NCI-H345 treated with DMSO at 0.1 percent for 48 hours (cell line): ENCODE measurements at regions not wholly inside any gene's neighbourhood (a gene's known extent, or its start where the extent isn't known, plus 50 kb on each side); places are given as distances from the start of the nearest gene placed in this dataset.

Experiments used
- DNase-seq: peaks from one replicate; lab custom pipeline; 2025; ENCODE audit not compliant: unreplicated experiment; lab: John Stamatoyannopoulos, UW

DNA sequence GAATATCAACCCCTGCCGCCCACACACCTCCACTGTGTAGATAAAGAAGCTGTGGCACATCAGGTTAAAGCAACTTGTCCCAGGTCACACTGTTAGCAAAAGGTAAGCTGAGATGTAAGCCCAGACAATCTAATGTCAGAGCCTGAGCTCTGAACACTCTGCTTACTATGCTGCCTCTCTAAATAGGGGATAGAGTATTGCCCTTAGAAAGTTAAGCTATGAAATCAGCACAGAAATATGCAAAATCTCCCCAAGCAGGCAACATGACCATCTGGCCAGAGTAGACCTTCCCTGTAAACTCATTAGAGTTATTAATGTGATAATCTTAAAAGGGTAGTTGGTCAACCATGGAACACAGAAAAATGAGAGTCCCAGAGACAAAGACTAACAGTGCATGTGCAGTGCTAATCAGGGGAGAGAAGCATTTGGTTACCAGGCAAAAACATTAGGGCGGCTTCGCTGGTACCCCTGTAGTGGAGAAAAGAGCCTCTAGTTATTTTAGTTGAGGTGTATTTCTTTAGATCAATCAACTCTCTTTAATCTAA lies 171.0 kb downstream of the BTG1 start:
- DNase-seq: no peak

DNA sequence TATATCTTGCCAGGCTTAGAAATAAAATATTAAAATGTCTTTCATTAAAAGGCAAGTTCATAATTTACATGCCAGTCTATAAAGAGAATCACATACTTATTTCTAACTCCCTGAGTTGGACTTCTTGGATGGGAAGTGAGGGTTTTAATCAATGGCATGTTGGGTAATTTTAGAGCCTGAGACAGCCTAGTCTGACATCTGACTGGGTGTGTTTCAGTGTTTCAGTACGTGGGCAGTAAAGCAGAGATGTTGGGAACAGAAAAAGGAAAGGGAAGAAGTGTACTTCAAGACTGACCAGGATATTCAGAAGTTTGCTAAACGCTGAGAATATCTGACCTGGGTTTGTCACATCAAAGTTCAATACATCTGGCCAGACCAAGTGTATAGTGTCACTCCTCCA lies 171.8 kb downstream of the BTG1 start:
- DNase-seq: no peak

DNA sequence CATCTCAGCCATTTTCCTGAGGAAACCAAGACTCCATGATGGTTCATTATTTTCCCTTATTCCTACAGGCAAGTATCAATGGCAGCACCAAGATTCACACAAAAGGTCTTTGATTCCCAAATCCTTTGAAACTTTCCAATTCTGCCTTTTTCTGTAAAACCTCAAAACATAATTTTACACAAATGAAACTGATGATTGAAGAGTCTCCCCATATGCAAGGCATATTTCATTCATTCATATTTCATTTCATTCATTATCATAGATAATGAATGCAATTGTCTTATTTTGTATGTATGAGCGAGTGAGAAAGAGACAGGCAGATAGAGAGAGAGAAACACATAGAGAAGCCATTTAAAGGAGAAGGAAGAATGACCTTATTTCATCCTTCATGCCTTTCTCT lies 172.8 kb downstream of the BTG1 start:
- no peak for DNase-seq

DNA sequence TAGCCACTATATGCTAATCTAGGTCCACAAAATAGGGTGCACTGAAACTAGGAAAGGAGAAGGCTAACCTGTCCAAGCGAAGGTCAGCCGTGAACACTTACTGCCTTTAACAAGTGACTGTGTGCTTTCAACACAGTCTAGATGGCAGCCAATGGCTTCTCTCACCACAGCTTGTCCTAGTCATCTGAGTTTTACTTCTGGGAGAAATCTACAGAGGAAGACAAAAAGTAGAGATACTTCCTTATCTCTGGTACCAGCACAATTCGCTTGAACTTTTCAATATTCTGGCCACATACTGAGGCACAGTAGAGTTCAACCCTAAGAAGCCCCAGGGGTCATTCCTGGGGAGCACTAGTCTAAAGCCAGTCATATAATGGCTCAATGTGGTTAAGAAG lies 176.9 kb downstream of the BTG1 start:
- no peak for DNase-seq

DNA sequence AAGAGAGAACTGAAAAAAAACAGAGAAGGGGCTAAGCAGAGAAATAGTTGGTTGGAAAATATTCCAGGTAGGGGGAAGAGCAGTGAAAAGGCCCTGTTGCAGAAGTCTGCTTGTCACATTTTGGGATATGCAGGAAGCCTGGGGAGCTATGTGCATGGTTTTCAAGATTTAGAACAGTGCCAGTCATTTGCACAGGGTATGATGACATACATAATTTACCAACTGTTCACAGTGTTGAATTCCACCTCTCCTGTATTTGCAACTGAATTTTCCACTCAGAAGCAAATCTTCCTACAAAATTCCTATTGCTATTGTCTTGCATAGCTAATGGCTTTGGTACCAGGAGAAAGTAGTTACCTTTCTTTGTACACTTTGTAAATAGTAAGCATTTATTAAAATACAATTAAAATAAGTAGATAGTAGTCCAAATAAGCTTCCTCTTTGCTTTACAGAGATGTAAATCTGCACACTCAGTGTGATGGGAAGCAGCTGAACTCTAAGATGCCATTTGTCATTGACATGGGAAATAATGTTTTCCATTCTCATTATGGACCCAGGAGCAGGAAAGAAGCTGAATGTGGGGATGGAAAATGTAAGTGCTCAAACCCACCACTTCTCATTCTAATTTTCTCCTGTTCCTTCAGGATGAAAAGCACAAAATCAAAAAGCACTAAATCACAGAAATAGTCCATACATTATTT lies 177.4 kb downstream of the BTG1 start:
- DNase-seq: no peak

DNA sequence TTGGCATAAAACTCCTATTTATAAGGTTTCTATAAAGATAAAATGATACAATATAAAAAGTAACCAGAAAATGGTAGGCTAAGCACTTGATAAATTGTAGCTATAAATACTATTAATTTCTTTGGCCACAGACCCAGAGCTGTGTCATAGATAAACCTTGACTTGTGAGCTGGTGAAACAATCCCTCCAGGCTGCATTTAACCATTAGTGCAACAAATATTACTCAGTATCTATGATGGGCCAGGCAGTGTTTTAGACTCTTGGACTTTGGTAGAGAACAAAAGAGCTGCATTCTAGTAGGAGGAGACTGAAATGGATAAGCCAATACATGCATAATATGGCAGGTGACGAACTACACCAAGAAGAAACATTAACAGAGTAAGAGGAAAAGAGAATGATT lies 178.1 kb downstream of the BTG1 start:
- no peak for DNase-seq

DNA sequence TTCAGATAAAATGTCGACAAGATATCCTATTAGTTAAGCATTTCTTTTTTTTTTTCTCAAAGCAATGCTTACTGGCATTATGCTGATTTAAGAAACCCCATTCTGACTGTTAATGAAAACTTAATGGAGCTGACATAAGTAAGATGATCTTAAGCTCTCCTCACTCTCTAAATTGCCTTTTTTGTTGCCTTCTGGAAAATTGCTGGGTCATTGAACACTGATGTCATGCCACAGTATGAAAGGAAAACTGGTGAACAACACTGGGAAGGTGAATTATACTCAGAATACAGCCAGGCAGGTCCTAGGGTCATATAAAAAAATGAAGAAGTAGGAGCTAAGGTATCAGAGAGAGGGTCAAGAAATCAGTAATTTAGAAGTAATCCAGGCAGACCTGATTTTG lies 179.9 kb downstream of the BTG1 start:
- DNase-seq: no peak

DNA sequence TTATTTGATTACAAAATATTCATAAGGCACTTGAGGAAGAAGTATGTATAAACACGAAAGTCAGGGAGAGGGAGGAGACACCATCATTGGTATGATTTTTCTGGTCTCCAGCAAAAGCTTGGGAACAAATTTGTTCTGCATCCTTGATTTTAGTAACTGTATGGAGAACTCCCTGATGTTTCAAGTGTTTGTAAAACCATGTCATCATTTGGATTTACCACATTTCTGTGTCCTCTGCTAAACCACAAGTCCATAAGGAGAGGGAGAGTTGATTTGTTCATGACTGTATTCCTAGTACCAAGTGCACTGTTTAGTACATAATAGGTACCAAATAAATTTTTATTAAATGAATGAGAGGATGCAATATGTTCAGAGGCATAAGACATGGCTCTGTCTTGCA lies 181.1 kb downstream of the BTG1 start:
- DNase-seq: no peak

DNA sequence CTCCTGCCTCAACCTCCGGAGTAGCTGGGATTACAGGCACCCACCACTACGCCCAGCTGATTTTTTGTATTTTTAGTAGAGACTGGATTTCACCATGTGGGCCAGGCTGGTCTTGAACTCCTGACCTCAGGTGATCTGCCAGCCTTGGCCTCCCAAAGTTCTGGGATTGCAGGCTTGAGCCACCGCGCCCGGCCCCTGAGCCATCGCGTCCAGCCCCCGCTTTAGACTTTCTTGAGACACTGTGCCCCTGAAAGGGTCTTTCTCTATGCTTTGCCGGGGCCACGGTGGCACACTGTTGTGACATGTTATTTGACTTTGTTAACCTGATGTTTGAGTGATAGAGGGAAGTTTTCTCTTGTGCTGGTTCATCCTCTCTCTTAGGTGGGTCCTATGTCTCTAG lies 186.4 kb downstream of the BTG1 start:
- DNase-seq: no peak

DNA sequence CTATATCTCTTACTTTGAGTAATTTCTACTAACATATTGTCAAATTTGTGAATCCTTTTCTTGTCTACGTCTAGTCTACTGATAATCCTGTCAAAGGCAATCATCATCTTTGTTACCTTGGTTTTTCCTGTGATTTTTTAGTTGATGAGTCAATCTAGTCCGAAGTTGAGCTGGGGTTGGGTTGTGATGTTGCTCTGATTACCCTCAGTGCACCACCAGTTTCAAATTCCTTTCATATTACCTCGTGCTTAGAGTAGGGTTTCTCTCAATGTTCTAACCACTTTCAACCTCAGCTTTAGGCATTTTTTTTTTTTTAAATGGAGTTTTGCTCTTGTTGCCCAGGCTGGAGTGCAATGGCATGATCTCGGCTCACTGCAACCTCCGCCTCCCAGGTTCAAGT lies 186.8 kb downstream of the BTG1 start:
- no peak for DNase-seq

DNA sequence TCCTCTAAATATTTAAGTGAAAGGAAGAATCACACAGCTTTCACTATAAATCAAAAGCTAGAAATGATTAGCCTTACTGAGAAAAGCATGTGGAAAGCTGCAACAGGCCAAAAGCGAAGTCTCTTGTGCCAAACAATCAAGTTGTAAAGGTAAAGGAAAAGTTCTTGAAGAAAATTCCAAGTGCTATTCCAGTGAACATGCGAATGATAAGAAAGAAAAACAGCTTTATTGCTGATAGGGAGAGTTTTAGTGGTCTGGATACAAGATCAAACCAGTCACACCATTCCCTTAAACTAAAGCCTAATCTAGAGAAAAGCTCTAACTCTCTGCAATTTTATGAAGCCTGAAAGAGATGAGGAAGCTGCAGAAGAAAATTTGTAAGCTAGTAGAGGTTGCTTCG lies 190.9 kb downstream of the BTG1 start:
- DNase-seq: no peak

DNA sequence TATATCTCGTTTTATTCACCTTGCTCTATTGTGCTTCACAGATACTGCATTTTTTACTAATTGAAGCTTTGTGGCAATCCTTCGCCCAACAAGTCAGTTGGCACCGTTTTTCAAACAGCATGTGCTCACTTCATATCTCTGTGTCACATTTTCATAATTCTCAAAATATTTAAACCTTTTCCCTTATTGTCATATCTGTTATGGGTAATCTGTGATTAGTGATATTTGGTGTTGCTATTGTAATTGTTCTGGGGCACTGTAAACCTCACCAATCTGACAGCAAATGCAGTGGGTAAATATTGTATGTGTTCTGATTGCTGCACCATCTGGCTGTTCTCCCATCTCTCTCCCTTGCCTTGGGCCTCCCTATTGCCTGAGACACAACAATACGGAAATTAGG lies 191.3 kb downstream of the BTG1 start:
- DNase-seq: no peak

DNA sequence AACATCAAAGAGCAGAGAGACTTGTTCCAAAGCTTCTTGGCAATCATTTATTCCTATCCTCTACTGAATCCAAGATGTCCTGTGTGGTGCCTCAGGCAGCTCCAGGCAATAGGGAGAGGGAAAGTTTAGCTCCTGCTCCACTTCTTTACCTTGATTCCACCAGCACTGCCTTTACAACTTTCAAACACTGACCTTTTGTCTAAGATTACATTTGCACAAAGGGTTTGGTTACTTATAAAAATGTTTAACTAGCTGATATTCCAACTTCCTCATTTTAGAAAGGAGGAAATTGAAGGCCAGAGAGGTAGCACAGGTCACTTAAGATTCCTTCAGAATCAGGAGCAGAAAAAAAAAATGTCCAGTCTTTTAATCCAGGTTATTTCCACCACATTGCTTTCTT lies 192.7 kb downstream of the BTG1 start:
- DNase-seq: no peak

DNA sequence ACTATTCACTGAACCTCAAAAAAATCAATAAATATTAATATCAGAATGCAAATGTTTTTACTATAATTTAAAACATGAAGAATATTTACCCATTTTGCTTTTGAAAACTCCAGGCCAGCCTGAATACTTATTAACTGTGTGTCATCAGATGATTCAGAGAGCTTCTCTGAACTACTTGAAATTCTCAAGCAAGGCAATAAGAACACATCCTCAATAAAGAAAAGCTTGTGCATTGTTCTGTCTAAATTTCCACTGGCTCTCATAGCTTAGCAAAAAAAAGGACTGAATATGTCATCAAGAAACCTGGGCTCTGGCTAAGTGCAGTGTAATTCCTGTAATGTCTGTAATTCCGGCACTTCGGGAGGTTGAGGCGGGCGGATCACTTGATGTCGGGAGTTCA lies 194.1 kb downstream of the BTG1 start:
- no peak for DNase-seq

DNA sequence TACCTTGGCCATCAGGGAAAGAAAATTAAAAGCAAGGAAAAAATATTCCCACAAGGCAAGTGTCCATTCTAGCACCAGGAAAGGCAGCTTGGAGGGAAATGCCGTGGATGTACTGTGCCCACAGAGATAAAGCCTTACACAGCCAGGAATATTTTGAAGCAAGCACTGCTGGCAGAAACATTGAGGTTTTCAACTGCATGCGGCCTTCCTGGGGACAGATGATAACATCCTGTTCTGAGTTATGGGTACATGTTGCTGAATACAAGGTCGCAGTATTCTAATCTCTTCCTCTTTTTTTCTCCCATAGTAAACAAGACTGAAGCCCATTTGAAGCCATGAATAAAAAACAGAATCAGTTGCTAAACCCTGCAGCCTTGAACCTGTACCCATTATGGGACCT lies 197.1 kb downstream of the BTG1 start:
- DNase-seq: no peak

DNA sequence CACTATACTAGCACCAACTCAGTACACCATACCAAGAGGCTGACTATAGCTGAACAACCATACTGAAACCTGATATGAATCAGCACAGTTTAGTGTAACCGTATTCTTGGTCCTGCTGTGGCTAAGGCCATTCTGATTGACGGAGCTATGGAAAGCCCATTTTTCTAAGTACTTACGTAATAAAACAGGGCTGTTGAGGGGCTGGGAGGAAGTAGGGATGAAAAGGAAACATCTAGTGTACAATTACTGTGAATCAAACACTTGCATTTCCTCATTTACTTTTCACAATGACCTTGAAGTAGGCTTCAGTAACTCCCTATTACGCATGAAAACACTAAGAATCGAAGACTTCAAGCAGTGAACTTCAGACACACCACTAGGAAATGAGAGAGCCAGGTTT lies 198.2 kb downstream of the BTG1 start:
- DNase-seq: no peak

DNA sequence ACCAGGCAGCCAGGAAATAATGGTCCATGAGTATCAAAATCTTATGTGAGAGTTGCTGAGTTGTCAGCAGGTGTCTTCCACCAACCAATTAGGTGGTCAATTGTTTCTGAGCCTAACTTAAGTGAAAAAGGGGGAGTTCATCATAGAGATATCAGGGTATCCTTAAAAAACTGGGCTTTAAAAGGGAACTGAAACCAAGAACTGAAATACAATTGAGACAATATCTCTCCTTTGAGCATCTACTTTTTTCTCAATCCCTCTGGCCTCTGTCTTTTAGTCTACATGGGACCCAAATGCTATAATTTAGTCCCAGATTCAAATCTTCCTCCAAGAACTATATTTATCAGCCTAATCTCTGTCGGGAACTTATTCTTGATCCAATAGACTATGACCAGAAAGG lies 201.0 kb downstream of the BTG1 start:
- no peak for DNase-seq

DNA sequence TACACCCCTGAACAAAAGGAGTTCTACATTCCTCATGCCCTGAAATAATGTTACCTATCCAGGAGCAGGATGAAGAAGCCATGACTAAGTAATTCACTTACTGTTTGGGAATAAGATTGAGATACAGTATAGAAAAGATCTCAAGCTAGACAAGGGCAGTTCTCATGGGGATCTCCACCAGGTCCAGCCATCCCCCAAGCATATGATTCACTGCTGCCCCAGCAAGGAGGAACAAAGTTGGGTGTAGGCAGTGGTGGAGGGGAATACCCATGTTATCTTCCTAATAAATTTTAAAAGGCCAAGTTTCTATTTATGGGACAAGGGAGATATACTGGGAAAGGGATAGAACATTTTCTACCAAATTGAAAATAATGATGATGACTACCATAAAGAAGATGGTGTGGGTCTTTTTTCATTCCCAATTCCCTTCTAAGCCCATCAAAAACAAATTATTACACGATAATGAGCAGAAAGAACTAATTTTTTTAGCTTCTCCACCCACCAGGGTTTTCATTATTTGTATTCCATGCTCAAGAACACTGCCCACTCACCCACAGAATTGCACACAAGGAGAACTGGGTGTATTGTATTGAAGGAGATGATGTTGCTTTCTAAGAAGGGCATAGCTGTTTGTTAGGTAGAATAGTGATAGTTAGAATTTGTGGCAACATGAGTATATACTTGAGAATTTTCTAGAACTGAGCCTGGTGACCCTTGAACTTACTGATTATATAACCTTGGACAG lies 204.6 kb downstream of the BTG1 start:
- DNase-seq: no peak

DNA sequence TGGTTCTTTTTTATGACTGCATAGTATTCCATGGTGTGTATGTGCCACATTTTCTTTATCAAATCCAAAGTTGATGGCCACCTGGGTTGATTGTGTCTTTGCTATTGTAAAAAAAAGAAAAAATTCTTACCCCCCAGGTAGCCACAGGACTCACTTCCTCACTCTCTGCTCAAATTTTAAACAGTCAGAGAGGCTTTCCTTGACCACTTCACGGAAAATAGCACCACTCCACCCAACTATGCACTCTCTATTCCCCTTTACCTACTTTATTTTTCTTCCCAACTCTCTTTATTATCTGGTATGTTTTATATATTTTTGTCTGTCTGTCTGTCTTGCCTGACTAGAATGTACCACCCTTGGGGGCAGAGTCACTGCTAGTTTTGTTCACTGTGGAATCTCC lies 205.3 kb downstream of the BTG1 start:
- no peak for DNase-seq

DNA sequence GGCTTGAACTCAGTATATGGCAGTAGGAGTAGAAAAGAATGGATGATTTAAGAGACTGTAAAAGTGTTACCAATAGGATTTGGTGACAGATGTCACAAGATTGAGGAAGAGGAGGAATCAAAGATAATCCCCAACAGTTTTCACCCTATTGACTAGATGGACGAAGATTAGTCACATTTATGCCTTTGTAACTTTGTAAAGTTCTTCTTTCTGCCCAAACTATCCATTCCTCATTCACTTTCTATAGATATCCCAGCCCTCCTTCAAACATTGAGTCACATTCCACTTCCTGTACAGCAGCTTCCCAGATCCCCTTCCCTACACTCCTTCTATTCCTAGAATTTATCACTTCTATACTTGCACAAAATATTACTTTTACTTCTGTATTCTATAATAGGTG lies 207.9 kb downstream of the BTG1 start:
- DNase-seq: no peak

DNA sequence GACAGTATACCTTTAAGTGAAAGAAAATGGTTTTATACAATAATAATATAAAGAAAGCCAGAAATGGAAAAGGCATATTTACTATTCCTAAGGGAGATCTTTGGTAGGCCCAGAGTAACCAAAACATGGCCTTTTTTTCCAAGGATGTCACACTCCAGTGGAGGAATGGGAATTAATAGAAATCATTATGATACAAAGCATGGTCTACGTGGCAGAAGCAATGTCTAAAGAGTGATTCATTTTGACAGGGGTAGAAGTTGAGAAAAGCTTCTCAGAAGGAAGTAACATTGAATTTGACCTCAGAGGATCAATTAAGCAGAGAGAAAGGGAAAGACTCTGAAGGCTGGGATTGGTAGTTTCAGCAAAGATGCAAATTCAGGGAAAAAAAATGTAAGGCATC lies 208.6 kb downstream of the BTG1 start:
- DNase-seq: no peak

DNA sequence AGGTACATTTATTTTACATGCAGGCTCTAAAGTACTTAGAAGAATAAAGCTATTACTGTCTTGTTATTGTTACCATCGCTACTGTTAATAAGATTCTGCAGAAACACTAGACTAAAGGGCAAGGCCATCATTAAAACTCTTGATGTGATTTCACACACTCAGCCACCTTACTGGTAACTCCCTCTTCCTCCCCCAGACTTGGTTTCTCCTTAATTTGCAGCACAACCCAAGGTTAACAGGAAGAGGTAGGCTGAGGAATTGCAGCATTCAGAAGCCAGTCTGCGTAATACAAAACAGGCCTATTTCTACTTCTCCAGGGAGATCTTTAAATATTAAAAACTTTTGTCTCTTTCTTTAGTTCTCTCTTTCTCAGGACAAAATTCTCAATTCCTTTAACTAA lies 210.3 kb downstream of the BTG1 start:
- DNase-seq: no peak

DNA sequence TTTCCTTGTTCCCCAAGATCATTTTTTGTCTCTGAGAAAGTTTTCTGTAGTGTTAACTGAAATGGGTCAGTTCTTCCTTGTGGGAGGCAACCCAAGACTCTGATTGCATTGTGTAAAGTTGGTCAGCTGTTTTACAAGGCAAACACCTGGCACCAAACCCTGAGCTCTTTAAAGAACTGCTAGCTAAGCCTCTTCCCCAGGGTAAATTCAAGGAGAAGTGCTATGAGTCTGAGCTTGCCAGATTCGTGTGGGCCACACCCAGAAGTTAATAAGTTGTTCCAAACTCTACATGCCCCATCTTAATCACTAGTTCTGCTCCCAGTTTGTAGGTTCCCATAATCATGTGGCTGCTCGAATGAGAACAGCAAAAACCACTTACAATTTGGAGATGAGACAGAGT lies 214.5 kb downstream of the BTG1 start:
- DNase-seq: no peak
